SK-N-SH treated with all-trans-retinoic acid at 6 μM for 48 hours (cell line): ENCODE measurements at regions not wholly inside any gene's neighbourhood (a gene's known extent, or its start where the extent isn't known, plus 50 kb on each side); places are given as distances from the start of the nearest gene placed in this dataset.

ENCODE experiments used
- ATAC-seq: fragments of 200-7000 bp; cut with Tn5 transposase; 3 replicates; pipeline ENCODE4 v1.9.1; 2020; ENCODE audit warnings: mild to moderate bottlenecking, moderate library complexity
- ARNTL ChIP-seq: fragments of 450-650 bp; formaldehyde crosslinking; IDR thresholded peaks from 2 replicates; pipeline ENCODE4 v1.5.0; 2020; ENCODE audit warnings: low read depth, mild to moderate bottlenecking, moderate library complexity, borderline replicate concordance
- CSDC2 ChIP-seq: fragments of 250-450 bp; sonication (Bioruptor Pico); IDR thresholded peaks from 2 replicates; pipeline ENCODE4 v1.5.0; 2020; ENCODE audit warnings: mild to moderate bottlenecking, moderate library complexity
- CSRNP3 ChIP-seq: fragments of 250-450 bp; sonication (Bioruptor Pico); IDR thresholded peaks from 2 replicates; pipeline ENCODE4 v1.5.1; 2021; ENCODE audit warnings: mild to moderate bottlenecking, moderate library complexity
- ESRRG ChIP-seq: fragments of 250-450 bp; sonication (Bioruptor Pico); IDR thresholded peaks from 2 replicates; pipeline ENCODE4 v1.6.1; 2021; ENCODE audit warnings: mild to moderate bottlenecking
- GLIS3 ChIP-seq: fragments of 250-450 bp; sonication (Bioruptor Pico); IDR thresholded peaks from 2 replicates; pipeline ENCODE4 v1.5.0; 2020; ENCODE audit warnings: mild to moderate bottlenecking, moderate library complexity
- ISL1 ChIP-seq: fragments of 250-450 bp; sonication (Bioruptor Pico); IDR thresholded peaks from 2 replicates; pipeline ENCODE4 v2.1.2; 2022; ENCODE audit warnings: mild to moderate bottlenecking, moderate library complexity
- OSR1 ChIP-seq: fragments of 250-450 bp; sonication (Bioruptor Pico); IDR thresholded peaks from 2 replicates; pipeline ENCODE4 v1.8.0; 2022; ENCODE audit warnings: moderate library complexity, mild to moderate bottlenecking, inconsistent platforms
- PPARA ChIP-seq: fragments of 250-450 bp; sonication (Bioruptor Pico); IDR thresholded peaks from 2 replicates; pipeline ENCODE4 v1.5.0; 2020; ENCODE audit warnings: mild to moderate bottlenecking, borderline replicate concordance
- TCF4 ChIP-seq: fragments of 250-450 bp; sonication (Bioruptor Pico); IDR thresholded peaks from 2 replicates; pipeline ENCODE4 v1.8.0; 2021; ENCODE audit warnings: mild to moderate bottlenecking, moderate library complexity, borderline replicate concordance
- TOX ChIP-seq: fragments of 250-450 bp; sonication (Bioruptor Pico); IDR thresholded peaks from 2 replicates; pipeline ENCODE4 v1.8.0; 2021; ENCODE audit warnings: mild to moderate bottlenecking, moderate library complexity, borderline replicate concordance
- ZFP3 ChIP-seq: fragments of 250-450 bp; sonication (Bioruptor Pico); IDR thresholded peaks from 2 replicates; pipeline ENCODE4 v1.5.0; 2020; ENCODE audit warnings: mild to moderate bottlenecking, moderate library complexity
- ZFP30 ChIP-seq: fragments of 450-650 bp; formaldehyde crosslinking; IDR thresholded peaks from 2 replicates; pipeline ENCODE4 v1.5.0; 2022; ENCODE audit warnings: mild to moderate bottlenecking, moderate library complexity
- ZNF565 ChIP-seq: fragments of 450-650 bp; formaldehyde crosslinking; conservative IDR thresholded peaks from 2 replicates; pipeline ENCODE4 v1.5.0; 2020; ENCODE audit warnings: low read depth, mild to moderate bottlenecking, moderate library complexity
- ZNF70 ChIP-seq: fragments of 450-650 bp; formaldehyde crosslinking; IDR thresholded peaks from 2 replicates; pipeline ENCODE4 v1.5.0; 2020; ENCODE audit warnings: mild to moderate bottlenecking, moderate library complexity
- ZNF8 ChIP-seq: fragments of 450-650 bp; formaldehyde crosslinking; IDR thresholded peaks from 2 replicates; pipeline ENCODE4 v1.5.0; 2020; ENCODE audit warnings: mild to moderate bottlenecking, moderate library complexity
- TF ChIP-seq, protein P1 (sequence below): fragments of 250-450 bp; sonication (Bioruptor Pico); IDR thresholded peaks from 2 replicates; pipeline ENCODE4 v1.5.1; 2020; ENCODE audit warnings: low read depth, mild to moderate bottlenecking, moderate library complexity
- TF ChIP-seq, protein P2 (sequence below): fragments of 250-450 bp; sonication (Bioruptor Pico); IDR thresholded peaks from 2 replicates; pipeline ENCODE4 v1.8.0; 2021; ENCODE audit warnings: low read depth, mild to moderate bottlenecking, moderate library complexity, borderline replicate concordance
- TF ChIP-seq, protein P3 (sequence below): fragments of 250-450 bp; sonication (Bioruptor Pico); IDR thresholded peaks from 2 replicates; pipeline ENCODE4 v1.5.0; 2020; ENCODE audit warnings: mild to moderate bottlenecking, moderate library complexity
- TF ChIP-seq, protein P4 (sequence below): fragments of 250-450 bp; sonication (Bioruptor Pico); IDR thresholded peaks from 2 replicates; pipeline ENCODE4 v1.8.0; 2020; ENCODE audit warnings: mild to moderate bottlenecking, moderate library complexity, borderline replicate concordance

DNA sequence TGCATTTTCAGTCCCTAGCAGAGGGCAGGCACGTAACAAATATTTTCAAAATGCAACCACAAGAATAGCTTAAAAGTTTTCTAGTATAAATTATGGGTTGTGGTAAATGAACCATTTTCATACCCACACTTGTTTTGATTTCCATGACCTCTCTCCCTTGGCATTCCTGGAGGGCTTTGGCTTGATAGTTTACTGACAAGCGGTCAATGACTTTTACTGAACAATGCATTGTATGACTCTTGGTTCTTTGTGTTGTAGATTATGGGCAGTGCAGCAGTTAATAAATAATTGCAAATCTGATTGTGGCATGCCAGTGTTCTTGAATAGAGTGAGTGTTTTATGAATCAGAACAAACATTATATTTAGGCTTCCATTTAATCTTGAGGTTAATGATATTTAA lies 285.2 kb upstream of the ARX start:
- no peak for ATAC-seq
- TF ChIP-seq CSDC2 (CRISPR knock-in tag) = no peak
- TF ChIP-seq GLIS3 (CRISPR knock-in tag) = no peak
- TF ChIP-seq PPARA (CRISPR knock-in tag) = no peak
- no peak for TF ChIP-seq TOX
- TF ChIP-seq ISL1 (CRISPR knock-in tag) = no peak
- TF ChIP-seq, protein P1, sequence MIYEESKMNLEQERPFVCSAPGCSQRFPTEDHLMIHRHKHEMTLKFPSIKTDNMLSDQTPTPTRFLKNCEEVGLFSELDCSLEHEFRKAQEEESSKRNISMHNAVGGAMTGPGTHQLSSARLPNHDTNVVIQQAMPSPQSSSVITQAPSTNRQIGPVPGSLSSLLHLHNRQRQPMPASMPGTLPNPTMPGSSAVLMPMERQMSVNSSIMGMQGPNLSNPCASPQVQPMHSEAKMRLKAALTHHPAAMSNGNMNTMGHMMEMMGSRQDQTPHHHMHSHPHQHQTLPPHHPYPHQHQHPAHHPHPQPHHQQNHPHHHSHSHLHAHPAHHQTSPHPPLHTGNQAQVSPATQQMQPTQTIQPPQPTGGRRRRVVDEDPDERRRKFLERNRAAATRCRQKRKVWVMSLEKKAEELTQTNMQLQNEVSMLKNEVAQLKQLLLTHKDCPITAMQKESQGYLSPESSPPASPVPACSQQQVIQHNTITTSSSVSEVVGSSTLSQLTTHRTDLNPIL (CRISPR knock-in tag) = no peak
- TF ChIP-seq ESRRG (CRISPR knock-in tag) = no peak
- TF ChIP-seq, protein P2, sequence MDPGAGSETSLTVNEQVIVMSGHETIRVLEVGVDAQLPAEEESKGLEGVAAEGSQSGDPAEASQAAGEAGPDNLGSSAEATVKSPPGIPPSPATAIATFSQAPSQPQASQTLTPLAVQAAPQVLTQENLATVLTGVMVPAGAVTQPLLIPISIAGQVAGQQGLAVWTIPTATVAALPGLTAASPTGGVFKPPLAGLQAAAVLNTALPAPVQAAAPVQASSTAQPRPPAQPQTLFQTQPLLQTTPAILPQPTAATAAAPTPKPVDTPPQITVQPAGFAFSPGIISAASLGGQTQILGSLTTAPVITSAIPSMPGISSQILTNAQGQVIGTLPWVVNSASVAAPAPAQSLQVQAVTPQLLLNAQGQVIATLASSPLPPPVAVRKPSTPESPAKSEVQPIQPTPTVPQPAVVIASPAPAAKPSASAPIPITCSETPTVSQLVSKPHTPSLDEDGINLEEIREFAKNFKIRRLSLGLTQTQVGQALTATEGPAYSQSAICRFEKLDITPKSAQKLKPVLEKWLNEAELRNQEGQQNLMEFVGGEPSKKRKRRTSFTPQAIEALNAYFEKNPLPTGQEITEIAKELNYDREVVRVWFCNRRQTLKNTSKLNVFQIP (CRISPR knock-in tag) = no peak
- no peak for TF ChIP-seq ZNF8
- TF ChIP-seq, protein P3, sequence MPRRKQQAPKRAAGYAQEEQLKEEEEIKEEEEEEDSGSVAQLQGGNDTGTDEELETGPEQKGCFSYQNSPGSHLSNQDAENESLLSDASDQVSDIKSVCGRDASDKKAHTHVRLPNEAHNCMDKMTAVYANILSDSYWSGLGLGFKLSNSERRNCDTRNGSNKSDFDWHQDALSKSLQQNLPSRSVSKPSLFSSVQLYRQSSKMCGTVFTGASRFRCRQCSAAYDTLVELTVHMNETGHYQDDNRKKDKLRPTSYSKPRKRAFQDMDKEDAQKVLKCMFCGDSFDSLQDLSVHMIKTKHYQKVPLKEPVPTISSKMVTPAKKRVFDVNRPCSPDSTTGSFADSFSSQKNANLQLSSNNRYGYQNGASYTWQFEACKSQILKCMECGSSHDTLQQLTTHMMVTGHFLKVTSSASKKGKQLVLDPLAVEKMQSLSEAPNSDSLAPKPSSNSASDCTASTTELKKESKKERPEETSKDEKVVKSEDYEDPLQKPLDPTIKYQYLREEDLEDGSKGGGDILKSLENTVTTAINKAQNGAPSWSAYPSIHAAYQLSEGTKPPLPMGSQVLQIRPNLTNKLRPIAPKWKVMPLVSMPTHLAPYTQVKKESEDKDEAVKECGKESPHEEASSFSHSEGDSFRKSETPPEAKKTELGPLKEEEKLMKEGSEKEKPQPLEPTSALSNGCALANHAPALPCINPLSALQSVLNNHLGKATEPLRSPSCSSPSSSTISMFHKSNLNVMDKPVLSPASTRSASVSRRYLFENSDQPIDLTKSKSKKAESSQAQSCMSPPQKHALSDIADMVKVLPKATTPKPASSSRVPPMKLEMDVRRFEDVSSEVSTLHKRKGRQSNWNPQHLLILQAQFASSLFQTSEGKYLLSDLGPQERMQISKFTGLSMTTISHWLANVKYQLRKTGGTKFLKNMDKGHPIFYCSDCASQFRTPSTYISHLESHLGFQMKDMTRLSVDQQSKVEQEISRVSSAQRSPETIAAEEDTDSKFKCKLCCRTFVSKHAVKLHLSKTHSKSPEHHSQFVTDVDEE = no peak
- no peak for TF ChIP-seq CSRNP3 (CRISPR knock-in tag)
- no peak for TF ChIP-seq OSR1
- TF ChIP-seq TCF4 (CRISPR knock-in tag) = no peak
- no peak for TF ChIP-seq ZFP30
- TF ChIP-seq ZNF565 (CRISPR knock-in tag) = no peak

GRCh38 chrX:25296850-25297249 lies 281.1 kb upstream of the ARX start:
- TF ChIP-seq, protein P4, sequence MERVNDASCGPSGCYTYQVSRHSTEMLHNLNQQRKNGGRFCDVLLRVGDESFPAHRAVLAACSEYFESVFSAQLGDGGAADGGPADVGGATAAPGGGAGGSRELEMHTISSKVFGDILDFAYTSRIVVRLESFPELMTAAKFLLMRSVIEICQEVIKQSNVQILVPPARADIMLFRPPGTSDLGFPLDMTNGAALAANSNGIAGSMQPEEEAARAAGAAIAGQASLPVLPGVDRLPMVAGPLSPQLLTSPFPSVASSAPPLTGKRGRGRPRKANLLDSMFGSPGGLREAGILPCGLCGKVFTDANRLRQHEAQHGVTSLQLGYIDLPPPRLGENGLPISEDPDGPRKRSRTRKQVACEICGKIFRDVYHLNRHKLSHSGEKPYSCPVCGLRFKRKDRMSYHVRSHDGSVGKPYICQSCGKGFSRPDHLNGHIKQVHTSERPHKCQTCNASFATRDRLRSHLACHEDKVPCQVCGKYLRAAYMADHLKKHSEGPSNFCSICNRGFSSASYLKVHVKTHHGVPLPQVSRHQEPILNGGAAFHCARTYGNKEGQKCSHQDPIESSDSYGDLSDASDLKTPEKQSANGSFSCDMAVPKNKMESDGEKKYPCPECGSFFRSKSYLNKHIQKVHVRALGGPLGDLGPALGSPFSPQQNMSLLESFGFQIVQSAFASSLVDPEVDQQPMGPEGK (CRISPR knock-in tag) = no peak
- TF ChIP-seq TOX = no peak
- TF ChIP-seq ZNF70 (CRISPR knock-in tag) = no peak
- no peak for TF ChIP-seq PPARA (CRISPR knock-in tag)
- TF ChIP-seq GLIS3 (CRISPR knock-in tag) = no peak
- ATAC-seq = no peak

DNA sequence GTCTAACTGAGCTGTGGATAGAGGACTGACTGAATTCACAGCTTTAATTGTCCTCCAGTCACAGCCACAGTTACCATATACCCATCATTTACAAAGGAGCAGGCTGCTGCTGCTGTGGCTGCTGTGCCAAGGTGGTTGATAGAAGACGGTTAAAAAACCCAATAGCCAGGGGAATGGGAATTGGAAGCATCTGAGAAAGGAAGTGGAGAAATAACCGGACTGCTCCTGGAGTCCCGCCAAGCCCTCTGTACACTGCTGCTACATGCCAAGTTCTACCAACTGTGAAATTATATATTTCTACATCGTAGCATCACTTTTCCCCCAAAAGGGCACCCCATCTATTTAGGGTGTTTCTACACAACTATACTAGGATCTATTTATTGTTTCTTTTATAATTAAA lies 279.7 kb upstream of the ARX start:
- TF ChIP-seq ESRRG (CRISPR knock-in tag) (no peak), ZNF565 (CRISPR knock-in tag) (no peak), ZFP3 (CRISPR knock-in tag) (no peak), CSDC2 (CRISPR knock-in tag) (no peak), OSR1 (no peak), ARNTL (CRISPR knock-in tag) (no peak)
- TF ChIP-seq, protein P1 (CRISPR knock-in tag) = no peak
- no peak for ATAC-seq
